Parathyroid adenoma (tissue), 2 donors: ENCODE measurements at regions not wholly inside any gene's neighbourhood (a gene's known extent, or its start where the extent isn't known, plus 50 kb on each side); places are given as distances from the start of the nearest gene placed in this dataset.
"Not testable (repeated sequence)": the region's sequence is repeated elsewhere in the genome, so short reads cannot be mapped to it uniquely, and the experiment has no call there.

Experiments
- H2AFZ ChIP-seq: fragments of 300-600 bp; sonication (generic); one replicate; pipeline ENCODE4 v1.7.0; 2017; ENCODE audit warnings: antibody characterized with exemption, mild to moderate bottlenecking
- H3K27ac ChIP-seq: fragments of 300-600 bp; sonication (generic); one replicate; pipeline ENCODE4 v1.7.0; 2017
- H3K27me3 ChIP-seq: fragments of 300-600 bp; sonication (generic); one replicate; pipeline ENCODE4 v1.7.0; 2017; ENCODE audit warnings: low read length; ENCODE audit not compliant: control insufficient read depth, insufficient read depth
- H3K36me3 ChIP-seq: fragments of 300-600 bp; sonication (generic); one replicate; pipeline ENCODE4 v1.7.0; 2017; ENCODE audit warnings: low read length; ENCODE audit not compliant: control insufficient read depth, insufficient read depth
- H3K4me1 ChIP-seq: fragments of 300-600 bp; sonication (generic); one replicate; pipeline ENCODE4 v1.7.0; 2017; ENCODE audit warnings: control low read depth
- H3K4me2 ChIP-seq: fragments of 300-600 bp; sonication (generic); one replicate; pipeline ENCODE4 v1.7.0; 2017; ENCODE audit warnings: low read length
- H3K4me3 ChIP-seq: fragments of 300-600 bp; sonication (generic); one replicate; pipeline ENCODE4 v1.7.0; 2017; ENCODE audit warnings: low read depth, low read length
- H3K79me2 ChIP-seq: fragments of 300-600 bp; sonication (generic); one replicate; pipeline ENCODE4 v1.7.0; 2017; ENCODE audit warnings: control low read depth
- H3K9ac ChIP-seq: fragments of 300-600 bp; sonication (generic); one replicate; pipeline ENCODE4 v1.7.0; 2017; ENCODE audit warnings: mild to moderate bottlenecking
- H3K9me3 ChIP-seq: fragments of 300-600 bp; sonication (generic); one replicate; pipeline ENCODE4 v1.7.0; 2017; ENCODE audit warnings: low read length; ENCODE audit not compliant: control insufficient read depth
- TF ChIP-seq, protein P1 (sequence below): fragments of 300-600 bp; sonication (generic); IDR thresholded peaks from one replicate; pipeline ENCODE4 v1.7.0; 2017; ENCODE audit warnings: antibody characterized with exemption, mild to moderate bottlenecking
- donor health status: primary hyperparathyroidism.

GRCh38 chr21:25531538-25532250 lies 75.6 kb downstream of the MRPL39 start:
- not testable (repeated sequence) for H3K4me3 ChIP-seq, H3K4me1 ChIP-seq

DNA sequence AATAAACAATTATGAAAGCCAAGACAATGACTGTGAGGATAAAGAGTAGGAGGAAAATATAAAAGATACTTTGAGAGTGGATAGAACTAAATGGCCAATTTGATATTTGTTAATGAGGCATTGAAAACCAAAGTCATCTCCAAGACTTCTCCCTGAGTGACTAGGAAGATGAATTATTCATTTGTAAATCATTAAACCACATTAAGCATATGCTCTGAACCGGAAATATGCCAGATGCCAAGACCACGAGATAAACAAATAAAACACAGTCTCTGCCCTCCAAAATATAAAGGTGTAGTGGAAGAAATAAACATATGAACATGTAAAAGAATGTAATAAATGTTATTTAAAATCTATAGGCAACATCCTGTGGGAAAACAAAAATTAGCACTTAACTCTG lies 78.8 kb downstream of the MRPL39 start:
- TF ChIP-seq, protein P1, sequence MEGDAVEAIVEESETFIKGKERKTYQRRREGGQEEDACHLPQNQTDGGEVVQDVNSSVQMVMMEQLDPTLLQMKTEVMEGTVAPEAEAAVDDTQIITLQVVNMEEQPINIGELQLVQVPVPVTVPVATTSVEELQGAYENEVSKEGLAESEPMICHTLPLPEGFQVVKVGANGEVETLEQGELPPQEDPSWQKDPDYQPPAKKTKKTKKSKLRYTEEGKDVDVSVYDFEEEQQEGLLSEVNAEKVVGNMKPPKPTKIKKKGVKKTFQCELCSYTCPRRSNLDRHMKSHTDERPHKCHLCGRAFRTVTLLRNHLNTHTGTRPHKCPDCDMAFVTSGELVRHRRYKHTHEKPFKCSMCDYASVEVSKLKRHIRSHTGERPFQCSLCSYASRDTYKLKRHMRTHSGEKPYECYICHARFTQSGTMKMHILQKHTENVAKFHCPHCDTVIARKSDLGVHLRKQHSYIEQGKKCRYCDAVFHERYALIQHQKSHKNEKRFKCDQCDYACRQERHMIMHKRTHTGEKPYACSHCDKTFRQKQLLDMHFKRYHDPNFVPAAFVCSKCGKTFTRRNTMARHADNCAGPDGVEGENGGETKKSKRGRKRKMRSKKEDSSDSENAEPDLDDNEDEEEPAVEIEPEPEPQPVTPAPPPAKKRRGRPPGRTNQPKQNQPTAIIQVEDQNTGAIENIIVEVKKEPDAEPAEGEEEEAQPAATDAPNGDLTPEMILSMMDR, result no peak
- Histone ChIP-seq H3K36me3 (no peaks in the 10 kb centered on the region), H2AFZ (no peak overlapping the region), H3K27me3 (no peaks in the 10 kb centered on the region), H3K27ac (no peak overlapping the region), H3K4me1 (no peaks in the 10 kb centered on the region), H3K9me3 (no peaks in the 10 kb centered on the region), H3K4me2 (no peak overlapping the region), H3K9ac (no peak overlapping the region), H3K4me3 (no peak overlapping the region), H3K79me2 (no peaks in the 10 kb centered on the region)

More at GRCh38 chr21:25531538-25532250, 75.6 kb downstream of the MRPL39 start:
- H3K4me2 ChIP-seq, H3K36me3 ChIP-seq, H3K79me2 ChIP-seq, H3K9ac ChIP-seq, H3K9me3 ChIP-seq, H3K27ac ChIP-seq, H3K27me3 ChIP-seq, H2AFZ ChIP-seq: not testable (repeated sequence)

DNA sequence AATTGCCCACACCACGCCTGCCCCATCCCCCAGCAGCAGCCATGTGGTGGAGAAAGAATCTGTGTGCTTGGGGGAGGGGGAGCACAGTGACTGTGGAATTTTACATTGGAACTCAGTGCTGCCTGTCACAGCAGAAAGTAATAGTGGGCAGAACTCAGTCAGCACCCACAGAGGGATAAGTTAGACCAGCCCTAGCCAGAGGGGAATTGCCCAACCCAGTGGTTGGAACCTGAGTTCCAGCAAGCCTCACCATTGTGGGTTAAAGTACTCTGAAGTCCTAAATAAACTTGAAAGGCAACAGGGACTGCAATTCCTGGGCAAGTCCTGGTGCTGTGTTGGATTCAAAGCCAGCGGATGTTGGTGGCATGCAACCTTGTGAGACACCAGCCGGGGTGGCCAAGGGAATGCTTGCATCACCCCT lies 88.8 kb downstream of the MRPL39 start:
- Histone ChIP-seq H3K27ac (no peak overlapping the region), H2AFZ (no peak overlapping the region), H3K27me3 (no peaks in the 10 kb centered on the region), H3K36me3 (no peaks in the 10 kb centered on the region), H3K9me3 (no peaks in the 10 kb centered on the region), H3K4me3 (no peak overlapping the region), H3K4me2 (no peak overlapping the region), H3K9ac (no peak overlapping the region), H3K79me2 (no peaks in the 10 kb centered on the region), H3K4me1 (no peaks in the 10 kb centered on the region)
- TF ChIP-seq, protein P1, result no peak

DNA sequence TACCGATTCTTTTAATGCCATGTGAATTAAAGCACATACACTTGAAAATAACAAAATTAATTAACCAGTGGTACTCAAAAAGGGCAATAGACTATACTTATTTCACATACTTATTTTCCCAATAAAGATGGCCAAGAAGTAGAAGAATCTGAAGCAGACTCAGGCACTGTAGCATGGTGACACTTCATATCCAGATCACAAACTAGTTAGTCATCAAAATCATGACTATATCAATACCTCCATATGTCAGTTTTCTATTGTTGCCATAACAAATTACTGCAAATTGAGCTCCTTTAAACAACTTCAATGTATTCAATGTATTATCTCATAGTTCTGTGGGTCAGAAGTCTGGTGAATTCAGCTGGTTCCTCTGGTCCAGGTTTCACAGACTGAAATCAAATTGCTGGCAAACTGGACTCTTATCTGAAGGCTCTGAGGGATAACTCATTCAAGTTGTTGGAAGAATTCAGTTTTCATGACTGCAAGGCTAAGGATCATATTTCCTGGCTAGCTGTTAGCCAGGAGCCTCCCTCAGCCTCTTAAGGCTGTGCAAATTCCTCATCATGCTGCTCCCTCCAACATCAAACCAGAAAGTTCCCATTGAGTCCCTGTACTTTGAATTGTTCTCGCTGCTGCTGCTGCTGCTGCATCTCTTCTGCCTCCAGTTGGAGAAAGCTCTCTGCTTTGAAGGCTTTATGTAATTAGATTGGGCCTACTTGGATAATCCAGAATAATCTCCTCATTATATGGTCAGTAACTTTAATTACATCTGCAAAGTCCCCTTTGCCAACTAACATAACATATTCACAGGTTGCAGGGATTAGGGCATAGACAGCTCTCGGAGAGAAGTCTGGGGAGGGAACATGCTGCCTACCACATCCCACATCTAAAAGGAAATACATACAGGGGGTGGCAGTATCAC lies 91.5 kb downstream of the MRPL39 start:
- H2AFZ ChIP-seq, result no peak overlapping the region
- no peaks in the 10 kb centered on the region for H3K9me3 ChIP-seq
- no peaks in the 10 kb centered on the region for H3K27me3 ChIP-seq
- no peaks in the 10 kb centered on the region for H3K36me3 ChIP-seq
- no peaks in the 10 kb centered on the region for H3K4me1 ChIP-seq
- no peak overlapping the region for H3K4me3 ChIP-seq
- H3K27ac ChIP-seq, result no peak overlapping the region
- no peak overlapping the region for H3K4me2 ChIP-seq
- H3K79me2 ChIP-seq, result no peaks in the 10 kb centered on the region
- no peak overlapping the region for H3K9ac ChIP-seq
- TF ChIP-seq, protein P1, result no peak

- Histone ChIP-seq H2AFZ (no peak overlapping the region), H3K4me1 (no peaks in the 10 kb centered on the region), H3K79me2 (no peaks in the 10 kb centered on the region), H3K27me3 (no peaks in the 10 kb centered on the region), H3K9me3 (no peaks in the 10 kb centered on the region), H3K36me3 (no peaks in the 10 kb centered on the region), H3K27ac (no peak overlapping the region), H3K4me2 (no peak overlapping the region), H3K9ac (no peak overlapping the region), H3K4me3 (no peak overlapping the region)
- TF ChIP-seq, protein P1, result no peak
These were observed 93.5 kb downstream of the MRPL39 start for GRCh38 chr21:25513810-25514209.
